B cell (primary cell): ENCODE measurements at regions not wholly inside any gene's neighbourhood (a gene's known extent, or its start where the extent isn't known, plus 50 kb on each side); places are given as distances from the start of the nearest gene placed in this dataset.

ENCODE experiments used
- CTCF ChIP-seq: fragments of 200-600 bp; IDR thresholded peaks from one replicate; pipeline ENCODE4 v1.8.0; 2022; ENCODE audit warnings: antibody characterized with exemption, mild to moderate bottlenecking
- EZH2 ChIP-seq: IDR thresholded peaks from 2 replicates; pipeline ENCODE4 v1.6.1; 2012; ENCODE audit warnings: borderline replicate concordance, low read depth, mild to moderate bottlenecking, moderate library complexity, low read length; ENCODE audit not compliant: insufficient read depth, poor library complexity, severe bottlenecking

- TF ChIP-seq CTCF (no peak), EZH2 (no peak)
Observed at GRCh38 chr13:32946558-32946957, 69.7 kb upstream of the KL start.
